ENCODE measurements at regions not wholly inside any gene's neighbourhood (a gene's known extent, or its start where the extent isn't known, plus 50 kb on each side); places are given as distances from the start of the nearest gene placed in this dataset.
A peak's percentile ranks its signal among the peaks of the same experiment; 100 is the strongest.

GRCh38 chr16:66278111-66278531 lies 88.4 kb upstream of the CDH5 start:
- no peaks in the 10 kb centered on the region for H3K36me3 ChIP-seq (ENCODE audit: control insufficient read depth, insufficient read depth, low read length)
- TF ChIP-seq CTCF (IDR thresholded peaks at IDR 0.05; ENCODE audit: insufficient read depth, low read length, severe bottlenecking): no peak
- peak; percentile 100 for FAIRE-seq
- H3K27me3 ChIP-seq (ENCODE audit: control insufficient read depth, insufficient read depth, low read length): no peaks in the 10 kb centered on the region
- no peak overlapping the region for H3K4me3 ChIP-seq (ENCODE audit: low read depth, low read length)
- DNase-seq (ENCODE audit: low read depth): peak; percentile 98

- no peak for FAIRE-seq
Measured at GRCh38 chr16:66277311-66278070, 89.0 kb upstream of the CDH5 start.

GRCh38 chr16:66275775-66276428 lies 90.6 kb upstream of the CDH5 start:
- TF ChIP-seq CTCF (IDR thresholded peaks at IDR 0.05; ENCODE audit: insufficient read depth, low read length, severe bottlenecking): peak; percentile 79
- no peaks in the 10 kb centered on the region for H3K27me3 ChIP-seq (ENCODE audit: control insufficient read depth, insufficient read depth, low read length)
- FAIRE-seq (peak; percentile 95), DNase-seq (ENCODE audit: low read depth) (peak; percentile 97)
- H3K36me3 ChIP-seq (ENCODE audit: control insufficient read depth, insufficient read depth, low read length): no peaks in the 10 kb centered on the region
- H3K4me3 ChIP-seq (ENCODE audit: low read depth, low read length): no peak overlapping the region

More at GRCh38 chr16:66277311-66278070, 89.0 kb upstream of the CDH5 start:
- Histone ChIP-seq H3K36me3 (ENCODE audit: control insufficient read depth, insufficient read depth, low read length) (no peaks in the 10 kb centered on the region), H3K27me3 (ENCODE audit: control insufficient read depth, insufficient read depth, low read length) (no peaks in the 10 kb centered on the region), H3K4me3 (ENCODE audit: low read depth, low read length) (no peak overlapping the region)
- TF ChIP-seq CTCF (IDR thresholded peaks at IDR 0.05; ENCODE audit: insufficient read depth, low read length, severe bottlenecking): no peak
- DNase-seq (ENCODE audit: low read depth): peak; percentile 23

- FAIRE-seq: no peak
- Histone ChIP-seq H3K36me3 (ENCODE audit: control insufficient read depth, insufficient read depth, low read length) (no peaks in the 10 kb centered on the region), H3K4me3 (ENCODE audit: low read depth, low read length) (no peak overlapping the region), H3K27me3 (ENCODE audit: control insufficient read depth, insufficient read depth, low read length) (no peaks in the 10 kb centered on the region)
- TF ChIP-seq CTCF (IDR thresholded peaks at IDR 0.05; ENCODE audit: insufficient read depth, low read length, severe bottlenecking): peak; percentile 39
- DNase-seq (ENCODE audit: low read depth): peak; percentile 67
Measured at GRCh38 chr16:66274335-66275110, 92.0 kb upstream of the CDH5 start.

GRCh38 chr16:66273644-66274334 lies 92.7 kb upstream of the CDH5 start:
- DNase-seq (ENCODE audit: low read depth) (peak; percentile 65), FAIRE-seq (no peak)
- Histone ChIP-seq H3K36me3 (ENCODE audit: control insufficient read depth, insufficient read depth, low read length) (no peaks in the 10 kb centered on the region), H3K27me3 (ENCODE audit: control insufficient read depth, insufficient read depth, low read length) (no peaks in the 10 kb centered on the region), H3K4me3 (ENCODE audit: low read depth, low read length) (no peak overlapping the region)
- TF ChIP-seq CTCF (IDR thresholded peaks at IDR 0.05; ENCODE audit: insufficient read depth, low read length, severe bottlenecking): peak; percentile 25

Measured in bronchial epithelial cell (primary cell).